HepG2 (cell line): ENCODE measurements at regions not wholly inside any gene's neighbourhood (a gene's known extent, or its start where the extent isn't known, plus 50 kb on each side); places are given as distances from the start of the nearest gene placed in this dataset.

Experiments
- HBP1 ChIP-seq: IDR thresholded peaks from 2 replicates; pipeline ENCODE4 v1.6.1; 2016; ENCODE audit warnings: low read depth, control low read depth
- HDAC1 ChIP-seq: sonication (generic); formaldehyde crosslinking; IDR thresholded peaks from 2 replicates; pipeline ENCODE4 v1.5.1; 2020; ENCODE audit warnings: mild to moderate bottlenecking, missing genetic modification reagents
- POLR2G ChIP-seq: fragments of 200-400 bp; formaldehyde crosslinking; IDR thresholded peaks from 2 replicates; pipeline ENCODE4 v1.6.1; 2018; ENCODE audit warnings: mild to moderate bottlenecking, low read depth, low read length, moderate library complexity
- PRDM15 ChIP-seq: sonication (generic); formaldehyde crosslinking; IDR thresholded peaks from 2 replicates; pipeline ENCODE4 v1.4.0; 2020; ENCODE audit warnings: missing genetic modification reagents
- ZNF619 ChIP-seq: sonication (generic); formaldehyde crosslinking; IDR thresholded peaks from 2 replicates; pipeline ENCODE4 v1.4.0; 2020; ENCODE audit warnings: mild to moderate bottlenecking, missing genetic modification reagents

- TF ChIP-seq PRDM15 (CRISPR knock-in tag) (no peak), ZNF619 (CRISPR knock-in tag) (no peak), POLR2G (0 out of 2 replicates have a peak, but pooled peaks have one; percentile 6), HDAC1 (CRISPR knock-in tag) (peak; percentile 23; the same call in 1 of the 2 replicates), HBP1 (CRISPR knock-in tag) (0 out of 2 replicates have a peak, but pooled peaks have one; percentile 6)
- TF ChIP-seq, all 625 proteins: peak for 20
Observed at GRCh38 chr7:131106681-131107336, 220.9 kb upstream of the MKLN1 start (continued).
